ENCODE measurements at regions not wholly inside any gene's neighbourhood (a gene's known extent, or its start where the extent isn't known, plus 50 kb on each side); places are given as distances from the start of the nearest gene placed in this dataset.

- CTCF ChIA-PET (ENCODE audit: low intra/inter-chr PET ratio) = no interaction called here
- no TSS peak for BruUV-seq (replicated peaks)
- in situ Hi-C loops (cut with MboI) = no loop called here
These were observed 1256.6 kb upstream of the CNTN5 start for GRCh38 chr11:97764193-97764592.

GRCh38 chr11:97764605-97765004, 1256.1 kb upstream of the CNTN5 start:
- H4K20me1 ChIP-seq (replicated peaks; ENCODE audit: control insufficient read depth, insufficient read depth, low read length) = no peaks in the 10 kb centered on the region
- no peaks in the 10 kb centered on the region for H3K27me3 ChIP-seq (ENCODE audit: control insufficient read depth in 2 of 2, insufficient read depth in 2 of 2, low read length in 2 of 2)
- no peak overlapping the region for H3K4me2 ChIP-seq (ENCODE audit: insufficient read depth, low read length)
- FAIRE-seq = no peak
- H3K79me2 ChIP-seq (ENCODE audit: control insufficient read depth, insufficient read depth, low read length) = no peaks in the 10 kb centered on the region
- WGBS (ENCODE audit: insufficient coverage, low coverage, missing lambda C conversion rate) = 13% methylated on average over 2 of the region's 2 CpGs
- H3K27ac ChIP-seq (ENCODE audit: extremely low read depth, low read depth, low read length) = no peak overlapping the region
- CTCF ChIA-PET (ENCODE audit: low intra/inter-chr PET ratio) = no interaction called here
- in situ Hi-C loops (cut with MboI) (no loop called here), intact Hi-C loops (cut with micrococcal nuclease) (no loop called here)
- H3K36me3 ChIP-seq (ENCODE audit: control insufficient read depth, insufficient read depth, low read length) = no peaks in the 10 kb centered on the region
- H3K4me3 ChIP-seq = no peak overlapping the region
- POLR2A ChIA-PET = no interaction called here
- H3K9me1 ChIP-seq (ENCODE audit: control insufficient read depth, insufficient read depth, low read length) = no peaks in the 10 kb centered on the region
- BruUV-seq (replicated peaks) = no TSS peak
- H3K9me3 ChIP-seq (replicated peaks; ENCODE audit: control insufficient read depth, insufficient read depth, low read depth, low read length) = no peaks in the 10 kb centered on the region
- H3K4me1 ChIP-seq (replicated peaks in 1 of 2; ENCODE audit: control insufficient read depth in 2 of 2, insufficient read depth in 2 of 2, low read length in 2 of 2) = no peaks in the 10 kb centered on the region
- no peak for ATAC-seq
- no peak for DNase-seq (ENCODE audit: extremely low read depth in 1 of 4, low spot score in 3 of 4)
- no peak overlapping the region for H3K9ac ChIP-seq (ENCODE audit: insufficient read depth in 1 of 2, low read depth in 2 of 2, low read length in 2 of 2)
- peak overlapping the region; percentile 34 for H2AFZ ChIP-seq (ENCODE audit: low read depth, low read length)
- TF ChIP-seq MYNN (IDR thresholded peaks at IDR 0.05) (no peak), MYNN (CRISPR knock-in tag; IDR thresholded peaks at IDR 0.05) (no peak), CREB3L1 (IDR thresholded peaks at IDR 0.05; ENCODE audit: borderline replicate concordance, low read depth) (no peak), RFX1 (IDR thresholded peaks at IDR 0.05) (peak; percentile 62)

More at GRCh38 chr11:97764193-97764592, 1256.6 kb upstream of the CNTN5 start:
- POLR2A ChIA-PET = no interaction called here
- no peak overlapping the region for H3K4me3 ChIP-seq
- FAIRE-seq (no peak), ATAC-seq (no peak), DNase-seq (ENCODE audit: extremely low read depth in 1 of 4, low spot score in 3 of 4) (no peak)
- no peaks in the 10 kb centered on the region for H4K20me1 ChIP-seq (replicated peaks; ENCODE audit: control insufficient read depth, insufficient read depth, low read length)
- H3K4me2 ChIP-seq (ENCODE audit: insufficient read depth, low read length) = no peak overlapping the region
- intact Hi-C loops (cut with micrococcal nuclease) = no loop called here
- 71% methylated on average over 1 of the region's 1 CpG for WGBS (ENCODE audit: insufficient coverage, low coverage, missing lambda C conversion rate)
- no peak overlapping the region for H3K27ac ChIP-seq (ENCODE audit: extremely low read depth, low read depth, low read length)
- H3K9me1 ChIP-seq (ENCODE audit: control insufficient read depth, insufficient read depth, low read length) = no peaks in the 10 kb centered on the region
- H3K9ac ChIP-seq (ENCODE audit: insufficient read depth in 1 of 2, low read depth in 2 of 2, low read length in 2 of 2) = no peak overlapping the region
- TF ChIP-seq FOXJ3 (CRISPR knock-in tag; IDR thresholded peaks at IDR 0.05) = no peak
- TF ChIP-seq ZNF316 (IDR thresholded peaks at IDR 0.05) = peak; percentile 65
- 0 out of 2 replicates have a peak, but pooled peaks have one; percentile 13 for TF ChIP-seq MAFG (tag; conservative IDR thresholded peaks at IDR 0.05)
- peak; percentile 23 for TF ChIP-seq C11orf30 (IDR thresholded peaks at IDR 0.05; ENCODE audit: low read depth)
- TF ChIP-seq MTA2 (IDR thresholded peaks at IDR 0.05; ENCODE audit: low read depth) = no peak
- H3K79me2 ChIP-seq (ENCODE audit: control insufficient read depth, insufficient read depth, low read length) = no peaks in the 10 kb centered on the region
- no peak overlapping the region for H2AFZ ChIP-seq (ENCODE audit: low read depth, low read length)
- no peaks in the 10 kb centered on the region for H3K4me1 ChIP-seq (replicated peaks in 1 of 2; ENCODE audit: control insufficient read depth in 2 of 2, insufficient read depth in 2 of 2, low read length in 2 of 2)
- H3K9me3 ChIP-seq (replicated peaks; ENCODE audit: control insufficient read depth, insufficient read depth, low read depth, low read length) = no peaks in the 10 kb centered on the region
- H3K27me3 ChIP-seq (ENCODE audit: control insufficient read depth in 2 of 2, insufficient read depth in 2 of 2, low read length in 2 of 2) = no peaks in the 10 kb centered on the region
- no peaks in the 10 kb centered on the region for H3K36me3 ChIP-seq (ENCODE audit: control insufficient read depth, insufficient read depth, low read length)

Data from K562 (cell line).